Central memory CD4-positive, alpha-beta T cell (primary cell): ENCODE measurements at regions not wholly inside any gene's neighbourhood (a gene's known extent, or its start where the extent isn't known, plus 50 kb on each side); places are given as distances from the start of the nearest gene placed in this dataset.

Experiments used
- DNase-seq: peaks from one replicate; pipeline ENCODE4 v3.0.0; 2022

GRCh38 chr16:79326549-79326948, 274.0 kb downstream of the MAF start:
- DNase-seq: no peak

GRCh38 chr16:79325226-79325945, 275.2 kb downstream of the MAF start:
- no peak for DNase-seq

- DNase-seq: no peak
These were observed 279.6 kb downstream of the MAF start for GRCh38 chr16:79320956-79321355.

- DNase-seq: no peak
These were observed 282.2 kb downstream of the MAF start for GRCh38 chr16:79318143-79318899.

GRCh38 chr16:79317521-79317920, 283.0 kb downstream of the MAF start:
- no peak for DNase-seq

- DNase-seq: no peak
These were observed 283.5 kb downstream of the MAF start for GRCh38 chr16:79317026-79317425.

GRCh38 chr16:79316004-79316458, 284.5 kb downstream of the MAF start:
- no peak for DNase-seq

GRCh38 chr16:79312502-79312901, 288.0 kb downstream of the MAF start:
- no peak for DNase-seq

- no peak for DNase-seq
These were observed 289.8 kb downstream of the MAF start for GRCh38 chr16:79310710-79311109.

- DNase-seq: no peak
These were observed 290.9 kb downstream of the MAF start for GRCh38 chr16:79309606-79310005.

- DNase-seq: no peak
These were observed 293.3 kb downstream of the MAF start for GRCh38 chr16:79307214-79307613.

GRCh38 chr16:79305074-79305473, 295.5 kb downstream of the MAF start:
- DNase-seq: no peak

GRCh38 chr16:79303959-79304387, 296.6 kb downstream of the MAF start:
- DNase-seq: no peak

GRCh38 chr16:79303206-79303605, 297.3 kb downstream of the MAF start:
- no peak for DNase-seq

- no peak for DNase-seq
These were observed 297.8 kb downstream of the MAF start for GRCh38 chr16:79302731-79303130.

GRCh38 chr16:79301051-79301450, 299.5 kb downstream of the MAF start:
- DNase-seq: no peak

GRCh38 chr16:79298894-79299799, 301.4 kb downstream of the MAF start:
- DNase-seq: no peak

GRCh38 chr16:79298476-79298875, 302.1 kb downstream of the MAF start:
- no peak for DNase-seq

- no peak for DNase-seq
These were observed 302.7 kb downstream of the MAF start for GRCh38 chr16:79297805-79298204.

GRCh38 chr16:79297296-79297695, 303.2 kb downstream of the MAF start:
- DNase-seq: no peak

GRCh38 chr16:79296491-79296890, 304.0 kb downstream of the MAF start:
- DNase-seq: peak; percentile 62

GRCh38 chr16:79295746-79296145, 304.8 kb downstream of the MAF start:
- no peak for DNase-seq

- no peak for DNase-seq
These were observed 305.4 kb downstream of the MAF start for GRCh38 chr16:79295162-79295561.
